ENCODE measurements at regions not wholly inside any gene's neighbourhood (a gene's known extent, or its start where the extent isn't known, plus 50 kb on each side); places are given as distances from the start of the nearest gene placed in this dataset.

DNA sequence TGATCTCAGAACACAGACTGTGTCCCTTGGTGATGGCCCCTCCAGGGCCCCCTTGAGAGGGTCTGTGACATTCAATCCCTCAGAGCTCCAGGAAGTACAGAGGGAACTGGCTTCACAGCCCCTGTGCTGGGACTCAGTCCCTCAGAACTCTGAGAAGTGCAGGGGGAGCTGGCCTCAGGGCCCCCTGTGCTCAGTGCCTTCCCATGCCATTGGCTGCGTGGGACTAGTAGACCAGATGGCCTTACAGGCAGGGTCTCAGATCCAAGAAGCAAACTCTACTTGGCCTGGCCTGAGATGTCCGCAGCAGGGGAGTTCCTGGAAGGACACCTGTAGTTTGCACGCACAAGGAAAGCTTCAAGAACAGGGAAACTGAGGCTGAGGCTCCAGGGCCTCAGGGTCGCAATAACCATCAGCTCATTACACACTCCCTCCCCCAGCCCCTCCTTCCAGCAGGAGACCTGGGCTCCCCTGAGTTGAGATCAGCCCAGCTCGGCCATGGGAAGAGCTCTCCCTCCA lies 138.4 kb downstream of the BRD1 start:
- no peak overlapping the region for H3K4me3 ChIP-seq
- DNase-seq: no peak
- no peak overlapping the region for H3K27ac ChIP-seq
- H3K36me3 ChIP-seq: no peaks in the 10 kb centered on the region
- H3K27me3 ChIP-seq (replicated peaks in 1 of 7): peaks cover 0 to 54% (median 22%) of the 10 kb centered on the region in 7 donors
- H3K4me1 ChIP-seq: no peaks in the 10 kb centered on the region
- H3K9me3 ChIP-seq: peaks cover 0 to 9% (median 0%) of the 10 kb centered on the region in 8 donors
- intact Hi-C loops (cut with DNase I; ENCODE audit: low total_unique reads): no loop called here
- TF ChIP-seq POLR2A (IDR thresholded peaks at IDR 0.05) (no peak), CTCF (IDR thresholded peaks at IDR 0.05 in 8 of 11, conservative IDR thresholded peaks at IDR 0.05 in 3 of 11) (no peak), POLR2AphosphoS5 (IDR thresholded peaks at IDR 0.05) (no peak)
- WGBS, 5 donors: 82 to 96% (median 89%) methylated on average over 4 to 5 of the region's 5 CpGs

DNA sequence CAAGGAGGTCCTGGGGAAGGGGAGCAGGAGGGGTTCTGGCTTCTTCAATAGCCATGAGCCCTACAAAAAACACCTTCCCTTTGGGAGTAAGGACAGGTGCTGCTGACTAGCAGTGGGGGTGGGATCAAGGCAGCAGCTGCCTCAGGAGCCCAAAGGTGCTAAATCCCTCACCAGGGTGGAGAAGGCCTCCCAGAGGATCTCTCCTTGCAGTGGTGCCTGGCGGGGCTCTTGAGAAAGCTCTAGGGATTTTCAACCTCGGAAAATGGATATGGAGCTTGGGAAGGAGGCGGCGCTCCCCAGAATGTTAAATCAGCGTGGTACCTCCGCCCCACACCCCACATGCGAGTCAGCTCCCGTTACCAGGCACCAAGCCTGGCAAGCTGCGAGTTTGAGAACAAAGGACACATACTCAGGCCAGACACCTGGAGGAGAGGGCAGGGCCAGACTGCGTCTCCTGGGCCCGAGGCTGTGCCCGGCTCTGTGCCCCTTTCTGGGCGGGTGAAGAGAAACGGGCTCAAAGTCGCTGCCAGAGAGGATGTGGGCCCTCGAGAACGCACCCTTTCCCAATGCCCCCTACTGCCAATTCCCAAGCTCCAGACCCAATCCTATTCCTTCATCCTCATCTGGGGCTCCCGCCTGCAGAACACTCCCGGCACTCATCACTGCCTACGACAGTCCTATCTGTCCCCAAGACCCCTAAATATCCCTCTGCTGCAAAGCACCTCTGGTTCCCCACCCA lies 139.0 kb downstream of the BRD1 start:
- WGBS, 5 donors: 81 to 87% (median 82%) methylated on average over 17 to 20 of the region's 20 CpGs
- no peak overlapping the region for H3K27ac ChIP-seq
- no peaks in the 10 kb centered on the region for H3K4me1 ChIP-seq
- no peak overlapping the region for H3K4me3 ChIP-seq
- H3K36me3 ChIP-seq: no peaks in the 10 kb centered on the region
- TF ChIP-seq CTCF (IDR thresholded peaks at IDR 0.05 in 8 of 11, conservative IDR thresholded peaks at IDR 0.05 in 3 of 11): no peak
- TF ChIP-seq POLR2AphosphoS5 (IDR thresholded peaks at IDR 0.05): no peak
- TF ChIP-seq POLR2A (IDR thresholded peaks at IDR 0.05): no peak
- DNase-seq: no peak
- peaks cover 0 to 54% (median 22%) of the 10 kb centered on the region in 7 donors for H3K27me3 ChIP-seq (replicated peaks in 1 of 7)
- peaks cover 0 to 9% (median 0%) of the 10 kb centered on the region in 8 donors for H3K9me3 ChIP-seq
- intact Hi-C loops (cut with DNase I; ENCODE audit: low total_unique reads): no loop called here

- Histone ChIP-seq H3K27me3 (replicated peaks in 1 of 7) (peaks cover 0 to 59% (median 22%) of the 10 kb centered on the region in 7 donors), H3K27ac (no peak overlapping the region), H3K4me1 (no peaks in the 10 kb centered on the region), H3K9me3 (peaks cover 0 to 9% (median 0%) of the 10 kb centered on the region in 8 donors), H3K36me3 (no peaks in the 10 kb centered on the region), H3K4me3 (no peak overlapping the region)
- TF ChIP-seq CTCF (IDR thresholded peaks at IDR 0.05 in 8 of 11, conservative IDR thresholded peaks at IDR 0.05 in 3 of 11) (no peak), POLR2AphosphoS5 (IDR thresholded peaks at IDR 0.05) (no peak)
- intact Hi-C loops (cut with DNase I; ENCODE audit: low total_unique reads): no loop called here
- WGBS, 5 donors: 86 to 89% (median 88%) methylated on average over 10 to 24 of the region's 24 CpGs
- DNase-seq: peak; percentile 36
Observed at GRCh38 chr22:49687786-49688515, 139.7 kb downstream of the BRD1 start.

GRCh38 chr22:49687333-49687732 lies 140.3 kb downstream of the BRD1 start:
- 81 to 93% (median 87%) methylated on average over 3 of the region's 3 CpGs for WGBS, 5 donors
- DNase-seq: peak; percentile 48
- Histone ChIP-seq H3K36me3 (no peaks in the 10 kb centered on the region), H3K4me3 (no peak overlapping the region), H3K4me1 (no peaks in the 10 kb centered on the region), H3K9me3 (peaks cover 0 to 9% (median 0%) of the 10 kb centered on the region in 8 donors), H3K27me3 (replicated peaks in 1 of 7) (peaks cover 0 to 59% (median 22%) of the 10 kb centered on the region in 7 donors), H3K27ac (no peak overlapping the region)
- TF ChIP-seq CTCF (IDR thresholded peaks at IDR 0.05 in 8 of 11, conservative IDR thresholded peaks at IDR 0.05 in 3 of 11) (no peak), POLR2AphosphoS5 (IDR thresholded peaks at IDR 0.05) (no peak), POLR2A (IDR thresholded peaks at IDR 0.05) (no peak)
- intact Hi-C loops (cut with DNase I; ENCODE audit: low total_unique reads): no loop called here

All from spleen (tissue), 11 donors.